Endothelial cell of umbilical vein (primary cell): ENCODE measurements at regions not wholly inside any gene's neighbourhood (a gene's known extent, or its start where the extent isn't known, plus 50 kb on each side); places are given as distances from the start of the nearest gene placed in this dataset.

Source experiments
- BruUV-seq: library from RNA; stranded (reverse); fragments of 400-500 nt; replicated peaks from 2 replicates; lab custom pipeline; 2021; lab: Mats Ljungman, UMichigan
- CTCF ChIA-PET: fragments of 300-600, 350-600 bp; sonication (Branson Sonifier 250); formaldehyde crosslinking; loops from one replicate; lab custom pipeline; 2021; ENCODE audit warnings: antibody characterized with exemption, inconsistent platforms; lab: Charles Lee
- POLR2A ChIA-PET: fragments of 300-600, 350-600 bp; sonication (Branson Sonifier 250); formaldehyde crosslinking; loops from one replicate; lab custom pipeline; 2021; ENCODE audit warnings: antibody characterized with exemption, inconsistent platforms; lab: Charles Lee
- DNase-seq: peaks from one replicate; pipeline ENCODE4 v3.0.0-alpha.2; 2011; ENCODE audit warnings: low read depth, low spot score
- FAIRE-seq: peaks from 2 replicates; lab custom pipeline; 2011; peaks lifted over from hg19 to GRCh38; lab: Jason Lieb, UNC
- H2AFZ ChIP-seq: 2 replicates; pipeline ENCODE4 v1.6.0; 2012; ENCODE audit warnings: low read depth, low read length, control low read depth, inconsistent platforms
- H3K27ac ChIP-seq: 2 replicates; pipeline ENCODE4 v1.5.1; 2011; ENCODE audit warnings: low read depth, mild to moderate bottlenecking, control low read depth, low read length, moderate library complexity; ENCODE audit not compliant: insufficient read depth
- H3K27me3 ChIP-seq, 2 experiments: 2 replicates each; pipeline versions ENCODE4 v1.6.0 to v1.6.1; 2011; ENCODE audit warnings: low read length in 2 of 2, mixed read lengths in 1 of 2; ENCODE audit not compliant: control insufficient read depth in 2 of 2, insufficient read depth in 2 of 2
- H3K36me3 ChIP-seq, 2 experiments: 2 replicates in 1 of 2; 3 replicates in 1 of 2; pipeline ENCODE4 v1.5.1; 2011; ENCODE audit warnings: low read length in 2 of 2, mild to moderate bottlenecking in 1 of 2, moderate library complexity in 1 of 2; ENCODE audit not compliant: control insufficient read depth in 2 of 2, insufficient read depth in 2 of 2; ENCODE audit errors: extremely low read depth in 1 of 2
- H3K4me1 ChIP-seq: 3 replicates; pipeline ENCODE4 v1.5.1; 2011; ENCODE audit warnings: mild to moderate bottlenecking, low read length; ENCODE audit not compliant: control insufficient read depth, insufficient read depth; ENCODE audit errors: extremely low read depth
- H3K4me2 ChIP-seq: 2 replicates; pipeline ENCODE4 v1.6.1; 2011; ENCODE audit warnings: low read length, control low read depth, mixed read lengths; ENCODE audit not compliant: insufficient read depth
- H3K4me3 ChIP-seq, 3 experiments: fragments of 200-600 bp in 1 of 3; sonication (generic), shearing (Covaris generic) in 1 of 3; replicated peaks in 1 of 3; 2 replicates each; pipeline ENCODE4 v1.5.1; 2011 to 2016; ENCODE audit warnings: control low read depth in 3 of 3, low read length in 3 of 3, mild to moderate bottlenecking in 2 of 3, inconsistent platforms in 1 of 3, low read depth in 1 of 3, moderate library complexity in 1 of 3; ENCODE audit not compliant: insufficient read depth in 1 of 3
- H3K79me2 ChIP-seq: 2 replicates; pipeline ENCODE4 v1.6.0; 2012; ENCODE audit warnings: low read length, inconsistent platforms; ENCODE audit not compliant: control insufficient read depth, insufficient read depth
- H3K9ac ChIP-seq: replicated peaks from 2 replicates; pipeline ENCODE3; 2011; ENCODE audit warnings: low read length, control low read depth; ENCODE audit not compliant: insufficient read depth; ENCODE audit errors: extremely low read depth
- H3K9me1 ChIP-seq: replicated peaks from 3 replicates; pipeline ENCODE4 v1.6.0; 2011; ENCODE audit warnings: mild to moderate bottlenecking, low read length; ENCODE audit not compliant: control insufficient read depth, insufficient read depth; ENCODE audit errors: extremely low read depth
- H3K9me3 ChIP-seq: replicated peaks from 2 replicates; pipeline ENCODE4 v1.5.1; 2012; ENCODE audit warnings: low read length, inconsistent platforms; ENCODE audit not compliant: control insufficient read depth, insufficient read depth
- H4K20me1 ChIP-seq: replicated peaks from 2 replicates; pipeline ENCODE3; 2011; ENCODE audit warnings: mild to moderate bottlenecking, low read length; ENCODE audit not compliant: control insufficient read depth, insufficient read depth; ENCODE audit errors: extremely low read depth
- EZH2 ChIP-seq: IDR thresholded peaks from 2 replicates; pipeline ENCODE4 v1.6.1; 2012; ENCODE audit warnings: borderline replicate concordance, low read depth, mild to moderate bottlenecking, moderate library complexity, low read length, inconsistent platforms; ENCODE audit not compliant: severe bottlenecking
- FOS ChIP-seq: IDR thresholded peaks from 2 replicates; pipeline ENCODE4 v1.6.1; 2011; ENCODE audit warnings: mild to moderate bottlenecking, low read length, moderate library complexity, borderline replicate concordance; ENCODE audit not compliant: insufficient read depth
- GATA2 ChIP-seq: IDR thresholded peaks from 2 replicates; pipeline ENCODE4 v1.7.0; 2011; ENCODE audit warnings: low read depth, mild to moderate bottlenecking, moderate library complexity, mixed read lengths, low read length; ENCODE audit not compliant: insufficient read length, insufficient read depth
- JUN ChIP-seq: IDR thresholded peaks from 2 replicates; pipeline ENCODE4 v1.6.1; 2011; ENCODE audit warnings: borderline replicate concordance, low read depth; ENCODE audit not compliant: insufficient read length, insufficient read depth
- MYC ChIP-seq: IDR thresholded peaks from one replicate; pipeline ENCODE4 v1.6.1; 2011; ENCODE audit warnings: mild to moderate bottlenecking, low read depth, low read length
- POLR2A ChIP-seq: IDR thresholded peaks from 2 replicates; pipeline ENCODE4 v1.6.1; 2012; ENCODE audit warnings: low read depth, mild to moderate bottlenecking, control low read depth, low read length
- POLR2AphosphoS5 ChIP-seq: IDR thresholded peaks from 2 replicates; pipeline ENCODE4 v1.6.1; 2012; ENCODE audit warnings: low read depth, mild to moderate bottlenecking, control low read depth, low read length, moderate library complexity; ENCODE audit not compliant: insufficient read depth
- dilution Hi-C: fragments of 300-500 bp; cut with MboI; formaldehyde crosslinking; loops from one replicate; pipeline ENCODE4 v1.15.0; 2019; ENCODE audit warnings: low sequenced_read_pairs; ENCODE audit not compliant: extremely low pct_ligation_motif_present
- intact Hi-C: fragments of 100-400 bp; cut with micrococcal nuclease; formaldehyde crosslinking; loops from one replicate; pipeline ENCODE4 v1.10.0; 2022
- TF ChIP-seq, protein P1 (sequence below), 2 donors: IDR thresholded peaks; 1 replicate in 1 of 2; 2 replicates in 1 of 2; pipeline ENCODE4 v1.5.1; 2011; ENCODE audit warnings: low read length in 2 of 2, mild to moderate bottlenecking in 2 of 2, moderate library complexity in 2 of 2, control low read depth in 1 of 2, inconsistent platforms in 1 of 2, low read depth in 1 of 2; ENCODE audit not compliant: insufficient read depth in 1 of 2; ENCODE audit errors: extremely low read depth in 1 of 2
- TF ChIP-seq, protein P2 (sequence below): IDR thresholded peaks from 2 replicates; pipeline ENCODE4 v1.6.1; 2011; ENCODE audit not compliant: insufficient read depth, insufficient read length

DNA sequence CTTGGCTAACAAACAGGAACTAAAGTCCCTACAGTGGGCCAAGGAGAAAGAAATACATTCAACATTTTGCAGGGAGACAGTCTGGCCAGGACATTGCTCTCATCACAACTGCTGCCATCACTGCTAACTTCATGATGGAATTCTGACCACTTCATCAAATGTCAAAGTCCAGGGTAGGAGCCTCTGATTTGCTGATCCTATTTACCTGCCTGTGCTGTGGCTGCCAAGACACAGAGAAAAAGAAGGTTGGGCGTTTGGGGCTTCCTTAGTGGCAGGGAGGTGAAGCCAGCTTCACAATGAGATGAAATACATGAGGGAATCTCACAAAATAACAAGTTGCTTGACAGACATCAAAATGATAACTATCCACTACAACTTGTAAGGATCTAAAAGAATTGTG, 343.9 kb upstream of the CADM1 start:
- CTCF ChIA-PET = no interaction called here
- Histone ChIP-seq H3K4me2 (no peak overlapping the region), H3K27me3 (no peaks in the 10 kb centered on the region), H3K9me3 (peaks cover 3% of the 10 kb centered on the region), H3K9me1 (no peaks in the 10 kb centered on the region), H3K27ac (no peak overlapping the region), H3K36me3 (no peaks in the 10 kb centered on the region), H3K4me1 (no peaks in the 10 kb centered on the region), H3K4me3 (no peak overlapping the region), H2AFZ (no peak overlapping the region), H3K9ac (no peak overlapping the region), H3K79me2 (no peaks in the 10 kb centered on the region), H4K20me1 (no peaks in the 10 kb centered on the region)
- dilution Hi-C loops = no loop called here
- BruUV-seq = no TSS peak
- FAIRE-seq (no peak), DNase-seq (no peak)
- intact Hi-C loops = no loop called here
- POLR2A ChIA-PET = no interaction called here
- TF ChIP-seq POLR2A (no peak), EZH2 (no peak), POLR2AphosphoS5 (no peak), FOS (no peak), MYC (no peak), GATA2 (no peak)
- TF ChIP-seq, protein P1, sequence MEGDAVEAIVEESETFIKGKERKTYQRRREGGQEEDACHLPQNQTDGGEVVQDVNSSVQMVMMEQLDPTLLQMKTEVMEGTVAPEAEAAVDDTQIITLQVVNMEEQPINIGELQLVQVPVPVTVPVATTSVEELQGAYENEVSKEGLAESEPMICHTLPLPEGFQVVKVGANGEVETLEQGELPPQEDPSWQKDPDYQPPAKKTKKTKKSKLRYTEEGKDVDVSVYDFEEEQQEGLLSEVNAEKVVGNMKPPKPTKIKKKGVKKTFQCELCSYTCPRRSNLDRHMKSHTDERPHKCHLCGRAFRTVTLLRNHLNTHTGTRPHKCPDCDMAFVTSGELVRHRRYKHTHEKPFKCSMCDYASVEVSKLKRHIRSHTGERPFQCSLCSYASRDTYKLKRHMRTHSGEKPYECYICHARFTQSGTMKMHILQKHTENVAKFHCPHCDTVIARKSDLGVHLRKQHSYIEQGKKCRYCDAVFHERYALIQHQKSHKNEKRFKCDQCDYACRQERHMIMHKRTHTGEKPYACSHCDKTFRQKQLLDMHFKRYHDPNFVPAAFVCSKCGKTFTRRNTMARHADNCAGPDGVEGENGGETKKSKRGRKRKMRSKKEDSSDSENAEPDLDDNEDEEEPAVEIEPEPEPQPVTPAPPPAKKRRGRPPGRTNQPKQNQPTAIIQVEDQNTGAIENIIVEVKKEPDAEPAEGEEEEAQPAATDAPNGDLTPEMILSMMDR (IDR thresholded peaks at IDR 0.05; ENCODE audit: extremely low read depth in 1 of 2, insufficient read depth in 1 of 2, low read depth in 1 of 2, low read length in 2 of 2) = no peak

DNA sequence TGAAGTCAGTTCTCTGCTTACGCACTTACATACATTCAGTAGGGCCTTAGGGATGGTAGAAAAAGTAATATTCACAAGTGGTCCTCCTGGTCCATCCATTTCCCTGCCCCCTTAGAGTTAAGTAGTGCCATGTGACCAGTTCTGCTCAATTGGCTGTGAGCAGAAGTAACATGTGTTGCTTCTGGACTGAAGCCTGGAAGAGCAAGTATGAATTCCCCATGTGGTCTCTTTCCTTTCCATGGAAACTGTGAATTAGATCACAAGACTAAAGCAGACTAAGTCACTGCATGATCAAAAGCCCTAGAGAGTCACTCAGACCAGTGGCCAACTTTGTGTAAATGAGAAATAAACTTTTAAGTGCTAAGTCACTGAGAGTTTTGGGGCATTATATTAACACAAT, 341.7 kb upstream of the CADM1 start:
- no peaks in the 10 kb centered on the region for H4K20me1 ChIP-seq
- no peaks in the 10 kb centered on the region for H3K79me2 ChIP-seq
- ChIA-PET POLR2A (no interaction called here), CTCF (no interaction called here)
- H3K4me2 ChIP-seq = no peak overlapping the region
- FAIRE-seq (no peak), DNase-seq (no peak)
- H3K9ac ChIP-seq = no peak overlapping the region
- no peaks in the 10 kb centered on the region for H3K27me3 ChIP-seq
- H3K9me1 ChIP-seq = no peaks in the 10 kb centered on the region
- intact Hi-C loops (no loop called here), dilution Hi-C loops (no loop called here)
- no peak overlapping the region for H2AFZ ChIP-seq
- no peak overlapping the region for H3K4me3 ChIP-seq
- BruUV-seq = no TSS peak
- TF ChIP-seq MYC (no peak), POLR2A (no peak), JUN (no peak), GATA2 (no peak), EZH2 (no peak), FOS (no peak), POLR2AphosphoS5 (no peak)
- TF ChIP-seq, protein P2, sequence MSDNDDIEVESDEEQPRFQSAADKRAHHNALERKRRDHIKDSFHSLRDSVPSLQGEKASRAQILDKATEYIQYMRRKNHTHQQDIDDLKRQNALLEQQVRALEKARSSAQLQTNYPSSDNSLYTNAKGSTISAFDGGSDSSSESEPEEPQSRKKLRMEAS = no peak
- TF ChIP-seq, protein P1 (IDR thresholded peaks at IDR 0.05; ENCODE audit: extremely low read depth in 1 of 2, insufficient read depth in 1 of 2, low read depth in 1 of 2, low read length in 2 of 2) = no peak
- H3K9me3 ChIP-seq = peaks cover 3% of the 10 kb centered on the region
- no peak overlapping the region for H3K27ac ChIP-seq
- no peaks in the 10 kb centered on the region for H3K4me1 ChIP-seq
- no peaks in the 10 kb centered on the region for H3K36me3 ChIP-seq
